ENCODE measurements at regions not wholly inside any gene's neighbourhood (a gene's known extent, or its start where the extent isn't known, plus 50 kb on each side); places are given as distances from the start of the nearest gene placed in this dataset.

DNA sequence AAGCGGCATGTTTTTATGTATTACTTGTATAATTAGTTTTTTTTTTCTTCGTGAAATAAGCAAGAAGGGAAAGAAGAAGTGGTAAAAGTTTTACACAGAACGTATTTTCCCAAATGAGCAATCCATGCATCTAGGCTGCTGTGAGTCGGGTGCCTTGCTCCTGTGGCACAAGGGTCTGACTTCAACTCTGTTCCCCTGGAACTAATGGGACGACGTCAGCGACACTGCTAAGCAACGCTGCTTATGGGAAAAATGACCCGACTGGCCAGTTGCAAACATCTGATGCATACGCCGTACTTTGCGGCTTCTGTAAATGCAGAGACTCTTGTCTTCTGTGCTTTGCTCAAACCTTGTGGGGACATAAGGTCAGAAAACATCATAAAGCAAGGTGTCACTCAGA is 66.3 kb downstream of the MPP7 start:
- DNase-seq (ENCODE audit: low spot score): no peak
- no peaks in the 10 kb centered on the region for H3K36me3 ChIP-seq (ENCODE audit: insufficient read depth, low read length, poor library complexity, severe bottlenecking)
- POLR2A ChIA-PET (ENCODE audit: low non-redundant PET): no interaction called here
- intact Hi-C loops (cut with micrococcal nuclease; ENCODE audit: unreplicated experiment): loop anchor here (10.0 kb wide), 1 partner anchor 452 kb away; no protein-coding TSS in a partner anchor
- TF ChIP-seq EZH2 (IDR thresholded peaks at IDR 0.05; ENCODE audit: borderline replicate concordance, low read depth, low read length, poor library complexity, severe bottlenecking): no peak
- BruUV-seq (replicated peaks): no TSS peak
- no peak overlapping the region for H3K4me3 ChIP-seq (ENCODE audit: low read depth, low read length, poor library complexity, severe bottlenecking)
- no peaks in the 10 kb centered on the region for H3K4me1 ChIP-seq (ENCODE audit: insufficient read depth, low read length, poor library complexity, severe bottlenecking)
- H3K27ac ChIP-seq (ENCODE audit: low read depth, low read length, poor library complexity, severe bottlenecking): no peak overlapping the region
- peaks cover 8% of the 10 kb centered on the region for H3K27me3 ChIP-seq (replicated peaks; ENCODE audit: insufficient read depth, low read depth, low read length, poor library complexity)
- H3K9me3 ChIP-seq (ENCODE audit: low read depth, low read length, poor library complexity, severe bottlenecking): no peaks in the 10 kb centered on the region
- CTCF ChIA-PET: no interaction called here

DNA sequence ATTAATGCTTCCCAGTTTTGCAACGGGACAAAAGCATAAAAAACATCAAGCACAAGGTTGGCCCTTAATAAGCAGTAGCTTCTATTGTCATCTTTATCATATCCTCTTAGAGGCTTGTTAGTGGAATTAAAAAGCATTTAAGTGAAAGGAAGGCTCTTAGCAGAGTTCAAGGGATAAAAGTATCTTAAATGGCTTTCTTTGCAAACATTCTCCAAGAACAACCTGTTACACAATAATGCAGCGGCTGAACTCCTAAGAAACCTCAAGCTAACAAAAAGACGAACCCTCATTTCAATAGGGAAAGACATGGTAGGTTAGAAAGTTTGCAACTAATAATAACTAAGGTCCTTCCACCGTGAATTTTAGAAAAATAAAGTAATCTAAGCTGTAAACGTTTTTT is 82.1 kb downstream of the MPP7 start:
- no peak overlapping the region for H3K27ac ChIP-seq (ENCODE audit: low read depth, low read length, poor library complexity, severe bottlenecking)
- ChIA-PET CTCF (no interaction called here), POLR2A (ENCODE audit: low non-redundant PET) (no interaction called here)
- H3K36me3 ChIP-seq (ENCODE audit: insufficient read depth, low read length, poor library complexity, severe bottlenecking): no peaks in the 10 kb centered on the region
- no peaks in the 10 kb centered on the region for H3K4me1 ChIP-seq (ENCODE audit: insufficient read depth, low read length, poor library complexity, severe bottlenecking)
- H3K9me3 ChIP-seq (ENCODE audit: low read depth, low read length, poor library complexity, severe bottlenecking): no peaks in the 10 kb centered on the region
- no peak overlapping the region for H3K4me3 ChIP-seq (ENCODE audit: low read depth, low read length, poor library complexity, severe bottlenecking)
- no peak for DNase-seq (ENCODE audit: low spot score)
- intact Hi-C loops (cut with micrococcal nuclease; ENCODE audit: unreplicated experiment): no loop called here
- no peaks in the 10 kb centered on the region for H3K27me3 ChIP-seq (replicated peaks; ENCODE audit: insufficient read depth, low read depth, low read length, poor library complexity)
- no TSS peak for BruUV-seq (replicated peaks)
- TF ChIP-seq EZH2 (IDR thresholded peaks at IDR 0.05; ENCODE audit: borderline replicate concordance, low read depth, low read length, poor library complexity, severe bottlenecking): no peak
- TF ChIP-seq, protein P1, sequence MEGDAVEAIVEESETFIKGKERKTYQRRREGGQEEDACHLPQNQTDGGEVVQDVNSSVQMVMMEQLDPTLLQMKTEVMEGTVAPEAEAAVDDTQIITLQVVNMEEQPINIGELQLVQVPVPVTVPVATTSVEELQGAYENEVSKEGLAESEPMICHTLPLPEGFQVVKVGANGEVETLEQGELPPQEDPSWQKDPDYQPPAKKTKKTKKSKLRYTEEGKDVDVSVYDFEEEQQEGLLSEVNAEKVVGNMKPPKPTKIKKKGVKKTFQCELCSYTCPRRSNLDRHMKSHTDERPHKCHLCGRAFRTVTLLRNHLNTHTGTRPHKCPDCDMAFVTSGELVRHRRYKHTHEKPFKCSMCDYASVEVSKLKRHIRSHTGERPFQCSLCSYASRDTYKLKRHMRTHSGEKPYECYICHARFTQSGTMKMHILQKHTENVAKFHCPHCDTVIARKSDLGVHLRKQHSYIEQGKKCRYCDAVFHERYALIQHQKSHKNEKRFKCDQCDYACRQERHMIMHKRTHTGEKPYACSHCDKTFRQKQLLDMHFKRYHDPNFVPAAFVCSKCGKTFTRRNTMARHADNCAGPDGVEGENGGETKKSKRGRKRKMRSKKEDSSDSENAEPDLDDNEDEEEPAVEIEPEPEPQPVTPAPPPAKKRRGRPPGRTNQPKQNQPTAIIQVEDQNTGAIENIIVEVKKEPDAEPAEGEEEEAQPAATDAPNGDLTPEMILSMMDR (conservative IDR thresholded peaks at IDR 0.05; ENCODE audit: low read depth, low read length): no peak

DNA sequence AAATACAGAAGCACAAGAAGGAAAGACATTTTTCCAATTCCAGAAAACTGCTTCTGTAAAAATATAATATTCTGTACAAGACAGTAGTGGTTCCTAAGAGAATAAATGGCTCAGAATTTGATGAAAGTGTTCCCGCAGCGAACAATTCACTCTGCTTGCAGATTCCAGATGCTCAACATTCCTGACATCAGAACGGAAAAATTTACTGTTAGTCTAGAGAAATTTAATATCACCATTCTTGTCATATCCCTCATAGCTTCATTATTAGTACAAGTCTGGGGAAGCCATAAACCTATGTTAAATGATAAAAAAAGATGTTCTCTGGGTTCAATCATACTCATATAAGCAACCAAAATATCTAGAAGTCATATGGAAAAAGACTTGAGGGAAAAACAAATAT is 83.6 kb downstream of the MPP7 start:
- POLR2A ChIA-PET (ENCODE audit: low non-redundant PET): no interaction called here
- TF ChIP-seq, protein P1 (conservative IDR thresholded peaks at IDR 0.05; ENCODE audit: low read depth, low read length): no peak
- TF ChIP-seq EZH2 (IDR thresholded peaks at IDR 0.05; ENCODE audit: borderline replicate concordance, low read depth, low read length, poor library complexity, severe bottlenecking): no peak
- intact Hi-C loops (cut with micrococcal nuclease; ENCODE audit: unreplicated experiment): no loop called here
- Histone ChIP-seq H3K9me3 (ENCODE audit: low read depth, low read length, poor library complexity, severe bottlenecking) (no peaks in the 10 kb centered on the region), H3K4me3 (ENCODE audit: low read depth, low read length, poor library complexity, severe bottlenecking) (no peak overlapping the region), H3K27ac (ENCODE audit: low read depth, low read length, poor library complexity, severe bottlenecking) (no peak overlapping the region), H3K36me3 (ENCODE audit: insufficient read depth, low read length, poor library complexity, severe bottlenecking) (no peaks in the 10 kb centered on the region), H3K4me1 (ENCODE audit: insufficient read depth, low read length, poor library complexity, severe bottlenecking) (no peaks in the 10 kb centered on the region), H3K27me3 (replicated peaks; ENCODE audit: insufficient read depth, low read depth, low read length, poor library complexity) (no peaks in the 10 kb centered on the region)
- CTCF ChIA-PET: no interaction called here
- BruUV-seq (replicated peaks): no TSS peak
- no peak for DNase-seq (ENCODE audit: low spot score)

DNA sequence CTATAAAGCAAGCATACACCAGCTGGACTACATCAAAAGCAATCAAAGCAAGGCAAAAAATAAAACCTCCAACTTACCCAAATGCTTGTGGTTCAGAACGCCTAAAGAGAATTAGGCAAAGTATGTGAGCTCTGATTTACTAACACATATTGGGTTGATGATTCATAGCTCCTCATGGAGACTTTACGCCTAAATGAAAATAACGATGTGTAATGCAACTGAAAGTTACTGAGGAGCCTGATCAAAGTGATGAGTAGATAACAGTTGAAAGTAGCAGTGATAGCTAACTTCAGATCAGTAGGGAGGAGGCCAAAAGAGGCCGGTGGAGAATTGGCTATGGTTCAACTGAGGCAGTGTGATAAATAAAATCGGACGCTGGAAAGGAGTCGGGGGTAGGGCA is 85.0 kb downstream of the MPP7 start:
- peak; percentile 29 for DNase-seq (ENCODE audit: low spot score)
- no TSS peak for BruUV-seq (replicated peaks)
- TF ChIP-seq, protein P1 (conservative IDR thresholded peaks at IDR 0.05; ENCODE audit: low read depth, low read length): no peak
- TF ChIP-seq EZH2 (IDR thresholded peaks at IDR 0.05; ENCODE audit: borderline replicate concordance, low read depth, low read length, poor library complexity, severe bottlenecking): no peak
- H3K9me3 ChIP-seq (ENCODE audit: low read depth, low read length, poor library complexity, severe bottlenecking): no peaks in the 10 kb centered on the region
- ChIA-PET CTCF (interaction anchor here (1.0 kb wide), 1 partner anchor 24 kb away, joined by 3 read pairs; no protein-coding TSS in a partner anchor), POLR2A (ENCODE audit: low non-redundant PET) (no interaction called here)
- no peaks in the 10 kb centered on the region for H3K36me3 ChIP-seq (ENCODE audit: insufficient read depth, low read length, poor library complexity, severe bottlenecking)
- H3K4me1 ChIP-seq (ENCODE audit: insufficient read depth, low read length, poor library complexity, severe bottlenecking): no peaks in the 10 kb centered on the region
- H3K4me3 ChIP-seq (ENCODE audit: low read depth, low read length, poor library complexity, severe bottlenecking): no peak overlapping the region
- H3K27ac ChIP-seq (ENCODE audit: low read depth, low read length, poor library complexity, severe bottlenecking): no peak overlapping the region
- no peaks in the 10 kb centered on the region for H3K27me3 ChIP-seq (replicated peaks; ENCODE audit: insufficient read depth, low read depth, low read length, poor library complexity)
- intact Hi-C loops (cut with micrococcal nuclease; ENCODE audit: unreplicated experiment): no loop called here
